ENCODE measurements at regions not wholly inside any gene's neighbourhood (a gene's known extent, or its start where the extent isn't known, plus 50 kb on each side); places are given as distances from the start of the nearest gene placed in this dataset.

DNA sequence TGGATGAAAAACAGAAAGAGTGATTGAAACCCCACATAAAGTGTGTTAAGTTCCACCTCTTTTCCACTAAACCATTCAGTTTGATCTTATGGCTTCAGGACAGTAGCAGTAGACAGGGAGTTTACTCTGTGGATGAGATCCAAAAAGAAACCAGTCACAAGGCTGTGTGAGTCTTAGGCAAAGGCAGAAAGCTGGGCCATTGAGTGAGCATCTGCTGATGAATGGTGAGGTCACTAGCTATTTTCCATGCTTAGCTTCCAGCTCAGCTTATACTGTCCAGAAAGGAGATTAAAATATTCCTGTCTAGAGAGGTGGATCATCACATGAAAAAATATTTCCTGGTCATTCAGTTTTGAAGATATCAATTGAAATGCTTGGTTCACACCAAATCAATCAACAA is 1643.9 kb downstream of the HACE1 start:
- no peak for DNase-seq

DNA sequence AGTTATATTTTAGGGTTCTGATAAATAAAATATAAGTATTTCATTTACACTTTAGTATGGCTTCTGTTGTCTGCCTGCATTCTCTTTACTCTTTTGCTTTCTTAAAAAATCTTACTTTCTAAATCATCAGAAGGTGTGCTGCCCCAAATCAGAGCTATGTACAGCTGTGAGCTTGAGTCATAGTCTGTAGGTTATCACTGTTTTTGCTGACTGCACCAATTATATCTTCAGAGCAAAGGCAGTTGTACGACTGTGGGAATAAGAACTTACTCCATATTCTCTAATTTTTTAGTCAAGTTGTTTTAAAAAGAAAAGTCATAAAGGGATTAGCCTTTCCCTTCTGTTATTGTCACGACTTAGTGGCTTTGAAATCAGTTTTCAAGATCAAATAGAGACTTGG is 1649.0 kb downstream of the HACE1 start:
- H3K36me3 Mint-ChIP-seq (ENCODE audit: low read depth): no peaks in the 10 kb centered on the region
- H3K27me3 Mint-ChIP-seq (ENCODE audit: low read depth, poor library complexity): peaks cover 3% of the 10 kb centered on the region
- H3K4me1 Mint-ChIP-seq: no peaks in the 10 kb centered on the region
- TF ChIP-seq, protein P1, sequence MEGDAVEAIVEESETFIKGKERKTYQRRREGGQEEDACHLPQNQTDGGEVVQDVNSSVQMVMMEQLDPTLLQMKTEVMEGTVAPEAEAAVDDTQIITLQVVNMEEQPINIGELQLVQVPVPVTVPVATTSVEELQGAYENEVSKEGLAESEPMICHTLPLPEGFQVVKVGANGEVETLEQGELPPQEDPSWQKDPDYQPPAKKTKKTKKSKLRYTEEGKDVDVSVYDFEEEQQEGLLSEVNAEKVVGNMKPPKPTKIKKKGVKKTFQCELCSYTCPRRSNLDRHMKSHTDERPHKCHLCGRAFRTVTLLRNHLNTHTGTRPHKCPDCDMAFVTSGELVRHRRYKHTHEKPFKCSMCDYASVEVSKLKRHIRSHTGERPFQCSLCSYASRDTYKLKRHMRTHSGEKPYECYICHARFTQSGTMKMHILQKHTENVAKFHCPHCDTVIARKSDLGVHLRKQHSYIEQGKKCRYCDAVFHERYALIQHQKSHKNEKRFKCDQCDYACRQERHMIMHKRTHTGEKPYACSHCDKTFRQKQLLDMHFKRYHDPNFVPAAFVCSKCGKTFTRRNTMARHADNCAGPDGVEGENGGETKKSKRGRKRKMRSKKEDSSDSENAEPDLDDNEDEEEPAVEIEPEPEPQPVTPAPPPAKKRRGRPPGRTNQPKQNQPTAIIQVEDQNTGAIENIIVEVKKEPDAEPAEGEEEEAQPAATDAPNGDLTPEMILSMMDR (IDR thresholded peaks at IDR 0.05): no peak
- no peak overlapping the region for H3K4me3 Mint-ChIP-seq
- H3K27ac Mint-ChIP-seq: no peak overlapping the region
- no peak for DNase-seq
- H3K9me3 Mint-ChIP-seq: no peaks in the 10 kb centered on the region

More for the DNA sequence above, 1643.9 kb downstream of the HACE1 start:
- TF ChIP-seq, protein P1 (IDR thresholded peaks at IDR 0.05): no peak
- no peaks in the 10 kb centered on the region for H3K4me1 Mint-ChIP-seq
- H3K27ac Mint-ChIP-seq: no peak overlapping the region
- no peaks in the 10 kb centered on the region for H3K9me3 Mint-ChIP-seq
- no peaks in the 10 kb centered on the region for H3K36me3 Mint-ChIP-seq (ENCODE audit: low read depth)
- no peak overlapping the region for H3K4me3 Mint-ChIP-seq
- H3K27me3 Mint-ChIP-seq (ENCODE audit: low read depth, poor library complexity): no peaks in the 10 kb centered on the region

DNA sequence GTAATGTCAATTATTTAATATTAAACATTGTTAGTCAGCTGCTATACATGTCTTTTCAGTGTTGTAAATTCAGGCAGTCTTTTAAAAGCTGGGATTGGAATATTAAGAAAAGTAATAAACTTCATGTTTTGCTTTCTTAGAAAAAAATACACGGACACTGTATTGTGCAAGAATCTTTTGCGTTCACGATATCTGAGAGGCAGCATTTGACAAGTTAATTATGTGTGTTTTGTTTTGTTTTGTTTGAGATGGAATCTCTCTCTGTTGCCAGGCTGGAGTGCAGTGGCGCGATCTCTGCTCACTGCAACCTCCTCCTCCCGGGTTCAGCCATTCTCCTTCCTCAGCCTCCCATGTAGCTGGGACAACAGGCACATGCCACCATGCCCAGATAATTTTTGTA is 1661.3 kb downstream of the HACE1 start:
- Mint-ChIP-seq H3K4me3 (no peak overlapping the region), H3K9me3 (no peaks in the 10 kb centered on the region), H3K36me3 (ENCODE audit: low read depth) (no peaks in the 10 kb centered on the region), H3K4me1 (no peaks in the 10 kb centered on the region), H3K27me3 (ENCODE audit: low read depth, poor library complexity) (peaks cover 8% of the 10 kb centered on the region), H3K27ac (no peak overlapping the region)
- TF ChIP-seq, protein P1 (IDR thresholded peaks at IDR 0.05): no peak
- no peak for DNase-seq

DNA sequence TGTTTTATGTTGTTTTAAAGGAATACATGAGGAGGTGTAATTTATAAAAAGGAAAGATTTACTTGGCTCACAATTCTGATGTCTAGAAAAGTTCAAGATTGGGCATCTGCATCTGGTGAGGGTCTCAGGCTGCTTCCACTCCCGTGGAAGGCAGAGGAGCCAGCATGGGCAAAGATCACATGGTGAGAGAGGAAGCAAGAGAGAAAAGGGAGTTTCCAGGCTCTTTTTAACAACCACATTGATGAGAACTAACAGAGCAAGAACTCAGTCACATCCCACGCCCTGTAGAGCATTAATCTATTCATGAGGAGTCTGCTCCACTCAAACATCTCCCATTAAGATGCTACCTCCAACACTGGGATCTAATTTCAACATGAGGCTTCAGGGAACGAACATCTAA is 1666.3 kb downstream of the HACE1 start:
- DNase-seq: no peak
- Mint-ChIP-seq H3K9me3 (no peaks in the 10 kb centered on the region), H3K27me3 (ENCODE audit: low read depth, poor library complexity) (peaks cover 7% of the 10 kb centered on the region), H3K4me1 (no peaks in the 10 kb centered on the region), H3K4me3 (no peak overlapping the region), H3K27ac (no peak overlapping the region), H3K36me3 (ENCODE audit: low read depth) (no peaks in the 10 kb centered on the region)
- TF ChIP-seq, protein P1 (IDR thresholded peaks at IDR 0.05): no peak

DNA sequence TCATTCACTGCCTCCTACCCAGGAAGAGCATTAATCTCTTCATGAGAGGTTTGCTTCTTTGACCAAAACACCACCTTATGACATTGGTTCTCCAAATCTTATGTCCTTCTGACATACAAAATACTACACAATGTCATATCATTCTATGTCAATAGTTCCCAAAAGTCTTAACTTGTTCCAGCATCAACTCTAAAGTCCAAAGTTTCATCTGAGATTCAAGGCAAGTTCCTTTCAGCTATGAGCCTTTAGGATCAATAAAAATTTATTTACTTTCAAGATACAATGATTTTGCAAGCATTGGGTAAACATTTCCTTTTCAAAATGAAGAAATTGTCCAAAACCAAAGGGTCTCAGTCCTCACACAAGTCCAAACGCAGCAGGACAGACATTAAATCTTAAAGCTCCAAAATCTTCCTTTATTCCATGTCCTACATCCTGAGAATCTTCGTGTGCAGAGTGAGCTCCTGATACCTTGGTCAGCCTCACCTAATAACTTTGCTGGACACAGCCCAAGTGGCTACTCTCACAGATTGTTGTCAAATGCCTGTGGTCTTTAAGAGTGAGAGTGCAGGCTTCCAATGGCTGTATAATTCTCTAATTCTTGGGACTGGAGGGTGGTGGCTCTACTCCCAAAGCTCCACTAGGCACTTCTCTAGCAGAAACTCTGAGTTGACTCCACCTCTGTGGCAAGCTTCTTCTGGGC is 1668.2 kb downstream of the HACE1 start:
- no peaks in the 10 kb centered on the region for H3K4me1 Mint-ChIP-seq
- TF ChIP-seq, protein P1 (IDR thresholded peaks at IDR 0.05): no peak
- H3K4me3 Mint-ChIP-seq: no peak overlapping the region
- DNase-seq: no peak
- H3K9me3 Mint-ChIP-seq: no peaks in the 10 kb centered on the region
- H3K27me3 Mint-ChIP-seq (ENCODE audit: low read depth, poor library complexity): peaks cover 6% of the 10 kb centered on the region
- no peak overlapping the region for H3K27ac Mint-ChIP-seq
- no peaks in the 10 kb centered on the region for H3K36me3 Mint-ChIP-seq (ENCODE audit: low read depth)

DNA sequence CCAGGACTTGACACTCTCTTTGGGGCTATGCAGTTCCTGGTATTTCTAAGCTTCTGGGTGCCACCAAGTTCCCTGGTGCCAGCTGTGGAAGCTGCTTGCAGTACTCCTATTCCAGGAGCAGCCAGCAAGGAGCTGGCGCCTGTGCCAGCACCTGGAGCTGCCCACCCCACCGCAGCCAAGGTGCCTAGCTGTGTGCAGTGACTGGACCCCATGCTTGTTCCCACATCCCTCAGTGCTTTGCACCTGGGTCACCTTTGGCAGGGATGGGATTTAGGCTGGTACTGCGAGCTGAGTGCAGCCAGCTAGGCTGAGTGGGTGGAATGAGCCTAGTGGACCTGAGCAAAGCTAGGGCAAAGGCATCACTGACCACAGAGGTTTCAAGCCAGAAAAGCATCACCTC is 1674.9 kb downstream of the HACE1 start:
- H3K4me1 Mint-ChIP-seq: no peaks in the 10 kb centered on the region
- TF ChIP-seq, protein P1 (IDR thresholded peaks at IDR 0.05): no peak
- no peak for DNase-seq

More for the DNA sequence above, 1674.9 kb downstream of the HACE1 start:
- H3K4me3 Mint-ChIP-seq: no peak overlapping the region
- no peak overlapping the region for H3K27ac Mint-ChIP-seq
- H3K9me3 Mint-ChIP-seq: no peaks in the 10 kb centered on the region
- no peaks in the 10 kb centered on the region for H3K36me3 Mint-ChIP-seq (ENCODE audit: low read depth)
- peaks cover 4% of the 10 kb centered on the region for H3K27me3 Mint-ChIP-seq (ENCODE audit: low read depth, poor library complexity)

Measured in nephron progenitor cell (in vitro differentiated cells).